ENCODE measurements at regions not wholly inside any gene's neighbourhood (a gene's known extent, or its start where the extent isn't known, plus 50 kb on each side); places are given as distances from the start of the nearest gene placed in this dataset.

DNA sequence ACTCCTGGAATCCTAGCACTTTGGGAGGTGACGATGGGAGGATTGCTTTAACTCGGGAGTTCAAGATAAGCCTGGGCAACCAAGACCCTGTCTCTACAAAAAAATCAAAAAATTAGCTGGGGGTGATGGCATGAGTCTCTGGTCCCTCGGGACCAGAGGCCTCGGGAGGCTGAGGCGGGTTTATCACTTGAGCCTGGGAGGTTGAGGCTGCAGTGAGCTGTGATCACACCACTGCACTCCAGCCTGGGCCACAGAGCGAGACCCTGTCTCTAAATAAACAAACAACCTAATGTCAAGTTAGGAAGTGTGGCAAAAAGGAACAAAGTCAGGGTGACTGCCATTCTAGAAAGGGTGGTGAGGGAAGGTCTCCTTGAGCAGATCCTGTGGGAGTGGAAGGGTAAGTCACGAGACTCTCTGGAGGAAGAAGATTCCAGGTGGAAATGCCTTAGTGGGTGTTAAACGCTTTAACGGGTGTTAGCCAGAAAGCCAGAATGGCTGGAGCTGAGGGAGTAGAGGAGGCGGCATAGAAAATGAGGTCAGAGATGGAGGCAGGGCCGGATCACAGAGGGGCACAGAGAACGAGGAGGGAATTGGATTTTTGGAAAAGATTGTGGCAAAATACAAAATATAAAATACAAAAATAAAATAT is 62.2 kb upstream of the ATP5PO start (continued):
- TF ChIP-seq, protein P1, sequence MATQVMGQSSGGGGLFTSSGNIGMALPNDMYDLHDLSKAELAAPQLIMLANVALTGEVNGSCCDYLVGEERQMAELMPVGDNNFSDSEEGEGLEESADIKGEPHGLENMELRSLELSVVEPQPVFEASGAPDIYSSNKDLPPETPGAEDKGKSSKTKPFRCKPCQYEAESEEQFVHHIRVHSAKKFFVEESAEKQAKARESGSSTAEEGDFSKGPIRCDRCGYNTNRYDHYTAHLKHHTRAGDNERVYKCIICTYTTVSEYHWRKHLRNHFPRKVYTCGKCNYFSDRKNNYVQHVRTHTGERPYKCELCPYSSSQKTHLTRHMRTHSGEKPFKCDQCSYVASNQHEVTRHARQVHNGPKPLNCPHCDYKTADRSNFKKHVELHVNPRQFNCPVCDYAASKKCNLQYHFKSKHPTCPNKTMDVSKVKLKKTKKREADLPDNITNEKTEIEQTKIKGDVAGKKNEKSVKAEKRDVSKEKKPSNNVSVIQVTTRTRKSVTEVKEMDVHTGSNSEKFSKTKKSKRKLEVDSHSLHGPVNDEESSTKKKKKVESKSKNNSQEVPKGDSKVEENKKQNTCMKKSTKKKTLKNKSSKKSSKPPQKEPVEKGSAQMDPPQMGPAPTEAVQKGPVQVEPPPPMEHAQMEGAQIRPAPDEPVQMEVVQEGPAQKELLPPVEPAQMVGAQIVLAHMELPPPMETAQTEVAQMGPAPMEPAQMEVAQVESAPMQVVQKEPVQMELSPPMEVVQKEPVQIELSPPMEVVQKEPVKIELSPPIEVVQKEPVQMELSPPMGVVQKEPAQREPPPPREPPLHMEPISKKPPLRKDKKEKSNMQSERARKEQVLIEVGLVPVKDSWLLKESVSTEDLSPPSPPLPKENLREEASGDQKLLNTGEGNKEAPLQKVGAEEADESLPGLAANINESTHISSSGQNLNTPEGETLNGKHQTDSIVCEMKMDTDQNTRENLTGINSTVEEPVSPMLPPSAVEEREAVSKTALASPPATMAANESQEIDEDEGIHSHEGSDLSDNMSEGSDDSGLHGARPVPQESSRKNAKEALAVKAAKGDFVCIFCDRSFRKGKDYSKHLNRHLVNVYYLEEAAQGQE (IDR thresholded peaks at IDR 0.05; ENCODE audit: unreplicated experiment): no peak
- TF ChIP-seq ZNF114 (CRISPR knock-in tag; IDR thresholded peaks at IDR 0.05) (no peak), ZNF331 (CRISPR knock-in tag; IDR thresholded peaks at IDR 0.05; ENCODE audit: low read depth) (no peak), JUNB (IDR thresholded peaks at IDR 0.05; ENCODE audit: unreplicated experiment) (no peak), EZH2 (IDR thresholded peaks at IDR 0.05; ENCODE audit: low read depth, unreplicated experiment) (no peak), STAT1 (IDR thresholded peaks at IDR 0.05; ENCODE audit: unreplicated experiment) (no peak)

DNA sequence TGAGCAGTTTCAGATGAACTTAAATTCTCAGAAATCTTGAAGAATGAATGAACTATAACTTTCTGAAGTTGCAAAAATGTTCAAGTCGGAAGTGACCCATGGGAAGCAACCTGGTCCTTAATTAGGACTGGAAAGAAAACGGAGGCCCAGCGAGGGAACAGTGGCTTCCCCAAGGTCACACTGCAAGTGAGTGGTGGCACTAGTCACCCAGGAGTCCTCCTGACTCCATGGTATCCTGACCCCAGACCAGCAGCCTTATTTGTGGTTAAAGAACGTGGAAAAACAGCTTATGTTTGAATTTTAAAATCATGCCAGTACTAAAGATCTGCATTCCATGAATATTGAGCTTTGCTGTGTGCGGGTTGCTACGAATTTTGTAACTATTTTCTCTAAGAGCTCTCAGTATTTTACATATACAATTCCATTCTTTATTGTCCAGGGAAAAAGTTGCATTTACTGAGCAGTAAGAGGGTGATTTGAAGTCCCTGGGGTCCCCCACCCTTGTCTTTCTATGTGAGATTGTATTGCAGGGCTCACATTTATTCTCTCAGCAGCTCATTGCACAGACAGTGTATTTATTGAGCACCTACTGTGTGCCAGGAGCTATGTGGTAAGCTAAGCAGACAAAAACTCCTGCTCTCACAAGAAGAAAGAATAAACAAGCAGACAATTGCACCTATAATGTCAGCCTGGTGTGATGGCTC is 61.6 kb upstream of the ATP5PO start:
- H3K36me3 ChIP-seq (ENCODE audit: insufficient read depth): no peaks in the 10 kb centered on the region
- H4K20me1 ChIP-seq (replicated peaks; ENCODE audit: insufficient read depth): no peaks in the 10 kb centered on the region
- H3K4me2 ChIP-seq: 0 out of 2 replicates have a peak overlapping the region, but pooled peaks have one; percentile 41
- H3K36me3 Mint-ChIP-seq (ENCODE audit: low read depth): no peaks in the 10 kb centered on the region
- no peak overlapping the region for H2AFZ ChIP-seq
- H3K4me1 ChIP-seq (ENCODE audit: insufficient read depth): peaks cover 23% of the 10 kb centered on the region
- H3K9me2 ChIP-seq (ENCODE audit: insufficient read depth): no peaks in the 10 kb centered on the region; the same call in 1 of the 2 replicates
- no peaks in the 10 kb centered on the region for H3K79me2 ChIP-seq (replicated peaks; ENCODE audit: insufficient read depth)
- no peak overlapping the region for H3K27ac Mint-ChIP-seq
- H3F3A ChIP-seq (replicated peaks; ENCODE audit: low read depth): no peaks in the 10 kb centered on the region
- H3K4me3 ChIP-seq: no peak overlapping the region
- no peak overlapping the region; the same call in 2 of the 3 replicates for H3K4me3 Mint-ChIP-seq
- no peak overlapping the region for H3K27ac ChIP-seq (ENCODE audit: low read depth)
- ATAC-seq (no peak), DNase-seq (ENCODE audit: low spot score) (no peak)
- no peaks in the 10 kb centered on the region for H3K27me3 ChIP-seq (ENCODE audit: insufficient read depth)
- H3K4me1 Mint-ChIP-seq: peaks cover 23% of the 10 kb centered on the region
- TF ChIP-seq, protein P2, sequence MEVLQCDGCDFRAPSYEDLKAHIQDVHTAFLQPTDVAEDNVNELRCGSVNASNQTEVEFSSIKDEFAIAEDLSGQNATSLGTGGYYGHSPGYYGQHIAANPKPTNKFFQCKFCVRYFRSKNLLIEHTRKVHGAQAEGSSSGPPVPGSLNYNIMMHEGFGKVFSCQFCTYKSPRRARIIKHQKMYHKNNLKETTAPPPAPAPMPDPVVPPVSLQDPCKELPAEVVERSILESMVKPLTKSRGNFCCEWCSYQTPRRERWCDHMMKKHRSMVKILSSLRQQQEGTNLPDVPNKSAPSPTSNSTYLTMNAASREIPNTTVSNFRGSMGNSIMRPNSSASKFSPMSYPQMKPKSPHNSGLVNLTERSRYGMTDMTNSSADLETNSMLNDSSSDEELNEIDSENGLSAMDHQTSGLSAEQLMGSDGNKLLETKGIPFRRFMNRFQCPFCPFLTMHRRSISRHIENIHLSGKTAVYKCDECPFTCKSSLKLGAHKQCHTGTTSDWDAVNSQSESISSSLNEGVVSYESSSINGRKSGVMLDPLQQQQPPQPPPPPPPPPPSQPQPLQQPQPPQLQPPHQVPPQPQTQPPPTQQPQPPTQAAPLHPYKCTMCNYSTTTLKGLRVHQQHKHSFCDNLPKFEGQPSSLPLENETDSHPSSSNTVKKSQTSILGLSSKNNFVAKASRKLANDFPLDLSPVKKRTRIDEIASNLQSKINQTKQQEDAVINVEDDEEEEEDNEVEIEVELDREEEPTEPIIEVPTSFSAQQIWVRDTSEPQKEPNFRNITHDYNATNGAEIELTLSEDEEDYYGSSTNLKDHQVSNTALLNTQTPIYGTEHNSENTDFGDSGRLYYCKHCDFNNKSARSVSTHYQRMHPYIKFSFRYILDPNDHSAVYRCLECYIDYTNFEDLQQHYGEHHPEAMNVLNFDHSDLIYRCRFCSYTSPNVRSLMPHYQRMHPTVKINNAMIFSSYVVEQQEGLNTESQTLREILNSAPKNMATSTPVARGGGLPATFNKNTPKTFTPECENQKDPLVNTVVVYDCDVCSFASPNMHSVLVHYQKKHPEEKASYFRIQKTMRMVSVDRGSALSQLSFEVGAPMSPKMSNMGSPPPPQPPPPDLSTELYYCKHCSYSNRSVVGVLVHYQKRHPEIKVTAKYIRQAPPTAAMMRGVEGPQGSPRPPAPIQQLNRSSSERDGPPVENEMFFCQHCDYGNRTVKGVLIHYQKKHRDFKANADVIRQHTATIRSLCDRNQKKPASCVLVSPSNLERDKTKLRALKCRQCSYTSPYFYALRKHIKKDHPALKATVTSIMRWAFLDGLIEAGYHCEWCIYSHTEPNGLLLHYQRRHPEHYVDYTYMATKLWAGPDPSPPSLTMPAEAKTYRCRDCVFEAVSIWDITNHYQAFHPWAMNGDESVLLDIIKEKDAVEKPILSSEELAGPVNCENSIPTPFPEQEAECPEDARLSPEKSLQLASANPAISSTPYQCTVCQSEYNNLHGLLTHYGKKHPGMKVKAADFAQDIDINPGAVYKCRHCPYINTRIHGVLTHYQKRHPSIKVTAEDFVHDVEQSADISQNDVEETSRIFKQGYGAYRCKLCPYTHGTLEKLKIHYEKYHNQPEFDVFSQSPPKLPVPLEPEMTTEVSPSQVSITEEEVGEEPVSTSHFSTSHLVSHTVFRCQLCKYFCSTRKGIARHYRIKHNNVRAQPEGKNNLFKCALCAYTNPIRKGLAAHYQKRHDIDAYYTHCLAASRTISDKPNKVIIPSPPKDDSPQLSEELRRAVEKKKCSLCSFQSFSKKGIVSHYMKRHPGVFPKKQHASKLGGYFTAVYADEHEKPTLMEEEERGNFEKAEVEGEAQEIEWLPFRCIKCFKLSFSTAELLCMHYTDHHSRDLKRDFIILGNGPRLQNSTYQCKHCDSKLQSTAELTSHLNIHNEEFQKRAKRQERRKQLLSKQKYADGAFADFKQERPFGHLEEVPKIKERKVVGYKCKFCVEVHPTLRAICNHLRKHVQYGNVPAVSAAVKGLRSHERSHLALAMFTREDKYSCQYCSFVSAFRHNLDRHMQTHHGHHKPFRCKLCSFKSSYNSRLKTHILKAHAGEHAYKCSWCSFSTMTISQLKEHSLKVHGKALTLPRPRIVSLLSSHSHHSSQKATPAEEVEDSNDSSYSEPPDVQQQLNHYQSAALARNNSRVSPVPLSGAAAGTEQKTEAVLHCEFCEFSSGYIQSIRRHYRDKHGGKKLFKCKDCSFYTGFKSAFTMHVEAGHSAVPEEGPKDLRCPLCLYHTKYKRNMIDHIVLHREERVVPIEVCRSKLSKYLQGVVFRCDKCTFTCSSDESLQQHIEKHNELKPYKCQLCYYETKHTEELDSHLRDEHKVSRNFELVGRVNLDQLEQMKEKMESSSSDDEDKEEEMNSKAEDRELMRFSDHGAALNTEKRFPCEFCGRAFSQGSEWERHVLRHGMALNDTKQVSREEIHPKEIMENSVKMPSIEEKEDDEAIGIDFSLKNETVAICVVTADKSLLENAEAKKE (CRISPR knock-in tag; IDR thresholded peaks at IDR 0.05): no peak
- no peaks in the 10 kb centered on the region for H3K9me3 Mint-ChIP-seq
- peaks cover 3% of the 10 kb centered on the region for H3K27me3 Mint-ChIP-seq (ENCODE audit: insufficient read depth, low read depth, poor library complexity)

Data from GM23338 (cell line).